OCI-LY1 (cell line): ENCODE measurements at regions not wholly inside any gene's neighbourhood (a gene's known extent, or its start where the extent isn't known, plus 50 kb on each side); places are given as distances from the start of the nearest gene placed in this dataset.

ENCODE experiments used
- H2AFZ ChIP-seq: fragments of 200-600 bp; sonication (generic), shearing (Covaris generic); 2 replicates; pipeline ENCODE4 v1.6.0; 2014; ENCODE audit warnings: antibody characterized with exemption, mild to moderate bottlenecking, low read length
- H3F3A ChIP-seq: fragments of 200-600 bp; sonication (generic), shearing (Covaris generic); 2 replicates; pipeline ENCODE4 v1.6.0; 2014; ENCODE audit warnings: mild to moderate bottlenecking, antibody characterized with exemption, low read length, moderate library complexity; ENCODE audit not compliant: insufficient read depth
- H3K27ac ChIP-seq: fragments of 200-600 bp; sonication (generic); 2 replicates; pipeline ENCODE4 v1.5.1; 2014; ENCODE audit warnings: low read length, mixed run types, mild to moderate bottlenecking, low read depth; ENCODE audit not compliant: poor library complexity, severe bottlenecking
- H3K27me3 ChIP-seq: fragments of 200-600 bp; sonication (generic); 2 replicates; pipeline ENCODE4 v1.6.0; 2014; ENCODE audit warnings: antibody characterized with exemption, mild to moderate bottlenecking, low read length, moderate library complexity; ENCODE audit not compliant: insufficient read depth
- H3K36me3 ChIP-seq: fragments of 200-600 bp; sonication (generic); 2 replicates; pipeline ENCODE4 v1.6.1; 2014; ENCODE audit warnings: mild to moderate bottlenecking, antibody characterized with exemption, low read length, moderate library complexity, mixed read lengths; ENCODE audit not compliant: insufficient read depth
- H3K4me1 ChIP-seq: fragments of 200-600 bp; sonication (generic); 2 replicates; pipeline ENCODE4 v1.5.1; 2014; ENCODE audit warnings: mild to moderate bottlenecking, low read length, moderate library complexity; ENCODE audit not compliant: insufficient read depth, severe bottlenecking
- H3K4me2 ChIP-seq: fragments of 200-600 bp; sonication (generic), shearing (Covaris generic); 2 replicates; pipeline ENCODE4 v1.6.1; 2014; ENCODE audit warnings: low read length
- H3K4me3 ChIP-seq: fragments of 200-600 bp; sonication (generic); 2 replicates; pipeline ENCODE4 v1.5.1; 2014; ENCODE audit warnings: low read length, low read depth, mild to moderate bottlenecking, mixed read lengths; ENCODE audit not compliant: poor library complexity, severe bottlenecking
- H3K79me2 ChIP-seq: fragments of 200-600 bp; shearing (Covaris generic); 2 replicates; pipeline ENCODE4 v1.6.1; 2016; ENCODE audit warnings: mixed run types, low read length, mixed read lengths; ENCODE audit not compliant: insufficient read depth
- H3K9ac ChIP-seq: fragments of 200-600 bp; sonication (generic), shearing (Covaris generic); 2 replicates; pipeline ENCODE4 v1.6.1; 2014; ENCODE audit warnings: mild to moderate bottlenecking, low read length, mixed read lengths
- H3K9me2 ChIP-seq: fragments of 200-600 bp; sonication (generic), shearing (Covaris generic); 2 replicates; pipeline ENCODE4 v1.6.1; 2014; ENCODE audit warnings: low read depth, mild to moderate bottlenecking, low read length, mixed read lengths
- H3K9me3 ChIP-seq: fragments of 200-600 bp; shearing (Covaris generic); 2 replicates; pipeline ENCODE4 v1.6.1; 2014; ENCODE audit warnings: low read length, mixed read lengths
- H4K20me1 ChIP-seq: fragments of 200-600 bp; sonication (generic), shearing (Covaris generic); 2 replicates; pipeline ENCODE4 v1.6.0; 2016; ENCODE audit warnings: mild to moderate bottlenecking, low read length; ENCODE audit not compliant: insufficient read depth
- CTCF ChIP-seq: fragments of 200-600 bp; sonication (generic), shearing (Covaris generic); IDR thresholded peaks from 2 replicates; pipeline ENCODE4 v1.5.1; 2017; ENCODE audit warnings: mild to moderate bottlenecking, antibody characterized with exemption, low read length, moderate library complexity, mixed read lengths
- EZH2 ChIP-seq: fragments of 200-600 bp; sonication (generic), shearing (Covaris generic); IDR thresholded peaks from 2 replicates; pipeline ENCODE4 v1.8.0; 2017; ENCODE audit warnings: borderline replicate concordance, mixed run types, mild to moderate bottlenecking, antibody characterized with exemption, low read length, moderate library complexity, mixed read lengths

GRCh38 chr11:7170431-7170830, 81.3 kb upstream of the SYT9 start:
- Histone ChIP-seq H3K36me3 (no peaks in the 10 kb centered on the region), H3K4me1 (no peaks in the 10 kb centered on the region), H3K27me3 (no peaks in the 10 kb centered on the region), H3K79me2 (no peaks in the 10 kb centered on the region), H3K4me3 (no peak overlapping the region), H3K9ac (no peak overlapping the region), H3K9me3 (no peaks in the 10 kb centered on the region), H4K20me1 (no peaks in the 10 kb centered on the region), H3F3A (no peaks in the 10 kb centered on the region), H3K27ac (no peak overlapping the region), H3K4me2 (no peak overlapping the region), H3K9me2 (no peaks in the 10 kb centered on the region), H2AFZ (no peak overlapping the region)
- TF ChIP-seq EZH2 (no peak), CTCF (no peak)

GRCh38 chr11:7175007-7175406, 76.7 kb upstream of the SYT9 start:
- Histone ChIP-seq H3K9me3 (no peaks in the 10 kb centered on the region), H3K27me3 (no peaks in the 10 kb centered on the region)
- TF ChIP-seq CTCF (no peak), EZH2 (no peak)

GRCh38 chr11:7186190-7186589, 65.5 kb upstream of the SYT9 start:
- no peaks in the 10 kb centered on the region for H3K27me3 ChIP-seq
- no peaks in the 10 kb centered on the region for H3K9me2 ChIP-seq
- H2AFZ ChIP-seq, result no peak overlapping the region
- no peak overlapping the region for H3K27ac ChIP-seq
- no peak overlapping the region for H3K9ac ChIP-seq
- H3F3A ChIP-seq, result no peaks in the 10 kb centered on the region
- H3K79me2 ChIP-seq, result no peaks in the 10 kb centered on the region
- no peak overlapping the region for H3K4me2 ChIP-seq
- H4K20me1 ChIP-seq, result no peaks in the 10 kb centered on the region
- H3K36me3 ChIP-seq, result no peaks in the 10 kb centered on the region
- no peaks in the 10 kb centered on the region for H3K9me3 ChIP-seq
- no peaks in the 10 kb centered on the region for H3K4me1 ChIP-seq
- H3K4me3 ChIP-seq, result no peak overlapping the region
- no peak for TF ChIP-seq EZH2
- TF ChIP-seq CTCF, result no peak

More at GRCh38 chr11:7175007-7175406, 76.7 kb upstream of the SYT9 start:
- Histone ChIP-seq H3K4me2 (no peak overlapping the region), H4K20me1 (no peaks in the 10 kb centered on the region), H3K9me2 (no peaks in the 10 kb centered on the region), H3K36me3 (no peaks in the 10 kb centered on the region), H3F3A (no peaks in the 10 kb centered on the region), H3K27ac (no peak overlapping the region), H3K4me1 (no peaks in the 10 kb centered on the region), H3K79me2 (no peaks in the 10 kb centered on the region), H3K4me3 (no peak overlapping the region), H2AFZ (no peak overlapping the region), H3K9ac (no peak overlapping the region)
